SK-N-SH treated with all-trans-retinoic acid at 6 μM for 48 hours (cell line): ENCODE measurements at regions not wholly inside any gene's neighbourhood (a gene's known extent, or its start where the extent isn't known, plus 50 kb on each side); places are given as distances from the start of the nearest gene placed in this dataset.

Experiments used
- OSR1 ChIP-seq: fragments of 250-450 bp; sonication (Bioruptor Pico); IDR thresholded peaks from 2 replicates; pipeline ENCODE4 v1.8.0; 2022; ENCODE audit warnings: moderate library complexity, mild to moderate bottlenecking, inconsistent platforms
- SNAI2 ChIP-seq: fragments of 250-450 bp; sonication (Bioruptor Pico); IDR thresholded peaks from 2 replicates; pipeline ENCODE4 v1.5.0; 2020; ENCODE audit warnings: mild to moderate bottlenecking, moderate library complexity
- ZC3H10 ChIP-seq: fragments of 250-450 bp; sonication (Bioruptor Pico); IDR thresholded peaks from 2 replicates; pipeline ENCODE4 v1.5.1; 2021; ENCODE audit warnings: mild to moderate bottlenecking, moderate library complexity
- TF ChIP-seq, protein P1 (sequence below): fragments of 250-450 bp; sonication (Bioruptor Pico); IDR thresholded peaks from 2 replicates; pipeline ENCODE4 v1.8.0; 2020; ENCODE audit warnings: mild to moderate bottlenecking, moderate library complexity, borderline replicate concordance

DNA sequence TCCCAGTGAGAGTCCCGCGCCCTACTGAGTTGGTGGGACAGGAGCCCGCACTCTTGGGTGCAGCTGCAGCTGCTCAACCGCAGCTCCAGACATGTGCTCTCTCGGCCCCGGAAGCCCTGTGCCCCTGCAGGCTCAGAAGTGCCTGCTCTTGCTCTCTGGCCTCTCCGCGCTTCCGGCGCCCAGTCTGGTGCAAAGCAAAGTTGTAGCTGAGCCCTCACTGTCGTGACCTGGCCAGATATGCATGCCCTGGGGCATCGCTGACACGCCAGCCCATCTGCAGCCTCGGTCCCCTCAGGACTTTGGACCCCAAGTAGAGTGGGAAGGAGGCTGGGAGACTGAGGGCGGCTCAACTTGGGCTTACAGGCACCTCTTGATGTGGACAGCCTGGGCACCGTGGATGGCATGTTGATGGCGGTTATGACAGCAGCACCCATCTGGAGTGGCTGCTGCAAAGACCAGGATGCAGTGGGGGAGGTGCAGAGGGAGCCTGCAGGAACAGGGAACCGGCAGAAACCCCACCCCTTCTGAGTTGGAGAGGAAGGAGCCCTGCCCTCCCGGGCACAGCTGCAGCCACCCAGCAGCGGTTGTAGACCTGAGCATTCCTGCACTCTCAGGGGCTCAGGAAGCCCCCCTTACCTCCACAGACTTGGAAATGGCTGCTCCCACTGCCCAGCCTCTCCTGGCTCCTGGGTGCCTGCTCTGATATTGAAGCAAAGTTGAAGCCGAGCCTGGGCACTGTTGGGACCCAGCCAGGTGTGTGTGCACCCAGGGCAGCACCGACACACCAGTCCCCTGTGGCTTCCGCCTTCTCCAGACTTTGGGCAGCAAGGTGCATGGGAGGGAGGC lies 462.6 kb downstream of the TBC1D32 start:
- TF ChIP-seq SNAI2 (CRISPR knock-in tag), result no peak
- TF ChIP-seq, protein P1, sequence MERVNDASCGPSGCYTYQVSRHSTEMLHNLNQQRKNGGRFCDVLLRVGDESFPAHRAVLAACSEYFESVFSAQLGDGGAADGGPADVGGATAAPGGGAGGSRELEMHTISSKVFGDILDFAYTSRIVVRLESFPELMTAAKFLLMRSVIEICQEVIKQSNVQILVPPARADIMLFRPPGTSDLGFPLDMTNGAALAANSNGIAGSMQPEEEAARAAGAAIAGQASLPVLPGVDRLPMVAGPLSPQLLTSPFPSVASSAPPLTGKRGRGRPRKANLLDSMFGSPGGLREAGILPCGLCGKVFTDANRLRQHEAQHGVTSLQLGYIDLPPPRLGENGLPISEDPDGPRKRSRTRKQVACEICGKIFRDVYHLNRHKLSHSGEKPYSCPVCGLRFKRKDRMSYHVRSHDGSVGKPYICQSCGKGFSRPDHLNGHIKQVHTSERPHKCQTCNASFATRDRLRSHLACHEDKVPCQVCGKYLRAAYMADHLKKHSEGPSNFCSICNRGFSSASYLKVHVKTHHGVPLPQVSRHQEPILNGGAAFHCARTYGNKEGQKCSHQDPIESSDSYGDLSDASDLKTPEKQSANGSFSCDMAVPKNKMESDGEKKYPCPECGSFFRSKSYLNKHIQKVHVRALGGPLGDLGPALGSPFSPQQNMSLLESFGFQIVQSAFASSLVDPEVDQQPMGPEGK (CRISPR knock-in tag), result no peak
- TF ChIP-seq ZC3H10 (CRISPR knock-in tag), result no peak
- no peak for TF ChIP-seq OSR1
